ENCODE measurements at regions not wholly inside any gene's neighbourhood (a gene's known extent, or its start where the extent isn't known, plus 50 kb on each side); places are given as distances from the start of the nearest gene placed in this dataset.

DNA sequence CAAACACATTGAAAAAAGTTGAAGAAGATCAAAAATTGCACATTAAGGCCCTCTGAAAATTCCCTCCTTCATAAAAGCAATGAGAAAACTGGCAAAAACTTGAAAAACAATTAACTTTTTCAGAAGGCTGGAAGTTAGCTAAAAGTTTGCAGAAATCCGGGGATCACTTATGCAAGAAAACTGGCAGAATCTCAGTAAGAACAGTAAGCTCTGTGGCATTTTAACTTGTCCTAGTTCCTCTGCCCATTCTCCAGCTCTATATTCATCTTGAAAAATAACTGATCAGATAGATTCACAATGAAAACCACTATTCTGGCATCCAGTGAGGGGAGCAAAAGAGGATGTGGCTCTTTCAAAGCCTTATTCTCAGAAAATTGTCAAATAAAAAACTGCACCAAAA is 566.8 kb downstream of the NTRK3 start:
- DNase-seq (no peak), ATAC-seq (no peak)
- WGBS, 3 donors, result 76 to 88% (median 86%) methylated on average over 1 of the region's 1 CpG
- Histone ChIP-seq H3K27me3 (ENCODE audit: insufficient read depth in 3 of 3, low read length in 2 of 3) (no peaks in the 10 kb centered on the region), H3K4me3 (no peak overlapping the region), H3K4me1 (no peaks in the 10 kb centered on the region), H3K9me3 (no peaks in the 10 kb centered on the region), H3K36me3 (ENCODE audit: insufficient read depth in 1 of 2, low read depth in 1 of 2) (no peaks in the 10 kb centered on the region), H3K27ac (no peak overlapping the region)
- TF ChIP-seq CTCF (IDR thresholded peaks at IDR 0.05), result no peak
- intact Hi-C loops (cut with DNase I), result no loop called here

GRCh38 chr15:87687523-87687870 is 569.0 kb downstream of the NTRK3 start:
- Histone ChIP-seq H3K27ac (no peak overlapping the region), H3K27me3 (ENCODE audit: insufficient read depth in 3 of 3, low read length in 2 of 3) (no peaks in the 10 kb centered on the region), H3K36me3 (ENCODE audit: insufficient read depth in 1 of 2, low read depth in 1 of 2) (no peaks in the 10 kb centered on the region), H3K9me3 (no peaks in the 10 kb centered on the region), H3K4me1 (no peaks in the 10 kb centered on the region), H3K4me3 (no peak overlapping the region)
- 86 to 94% (median 90%) methylated on average over 7 of the region's 7 CpGs for WGBS, 3 donors
- TF ChIP-seq CTCF (IDR thresholded peaks at IDR 0.05), result no peak
- DNase-seq (no peak), ATAC-seq (no peak)
- intact Hi-C loops (cut with DNase I), result no loop called here

DNA sequence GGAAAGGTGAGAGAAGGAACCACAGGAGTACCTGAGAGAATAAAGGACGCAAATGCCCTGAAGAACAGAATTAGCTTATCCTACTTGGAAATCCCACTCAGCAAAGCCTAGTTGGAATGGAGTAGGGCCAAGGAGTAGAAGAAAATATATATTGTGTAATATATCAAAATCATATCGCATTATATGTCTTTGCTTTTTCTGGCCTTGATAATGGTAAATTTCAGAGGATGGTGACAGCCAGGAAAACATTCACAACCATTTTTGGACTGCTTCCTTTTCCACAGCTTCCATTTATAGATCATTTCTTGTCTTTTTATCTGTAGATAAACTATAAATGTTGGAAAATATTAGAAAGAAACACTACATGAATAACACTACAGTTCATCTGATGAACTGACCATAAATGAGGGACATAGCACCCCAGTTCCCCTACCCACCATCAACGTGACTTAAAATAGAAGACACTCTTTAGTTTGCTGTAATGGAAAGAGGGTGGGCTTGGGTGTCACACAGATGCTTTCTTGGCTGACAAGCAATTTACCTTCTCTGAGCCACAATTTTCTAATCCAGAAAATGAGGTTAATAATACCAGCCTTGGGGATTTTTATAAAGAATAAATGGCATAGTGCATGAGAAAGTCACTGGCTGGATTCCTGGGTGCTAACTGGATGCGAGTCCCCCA is 569.6 kb downstream of the NTRK3 start:
- 86 to 95% (median 89%) methylated on average over 4 of the region's 4 CpGs for WGBS, 3 donors
- no peaks in the 10 kb centered on the region for H3K36me3 ChIP-seq (ENCODE audit: insufficient read depth in 1 of 2, low read depth in 1 of 2)
- no peaks in the 10 kb centered on the region for H3K4me1 ChIP-seq
- H3K27ac ChIP-seq, result no peak overlapping the region
- intact Hi-C loops (cut with DNase I), result no loop called here
- DNase-seq (no peak), ATAC-seq (no peak)
- TF ChIP-seq CTCF (IDR thresholded peaks at IDR 0.05), result no peak
- H3K27me3 ChIP-seq (ENCODE audit: insufficient read depth in 3 of 3, low read length in 2 of 3), result no peaks in the 10 kb centered on the region
- H3K4me3 ChIP-seq, result no peak overlapping the region
- H3K9me3 ChIP-seq, result no peaks in the 10 kb centered on the region

DNA sequence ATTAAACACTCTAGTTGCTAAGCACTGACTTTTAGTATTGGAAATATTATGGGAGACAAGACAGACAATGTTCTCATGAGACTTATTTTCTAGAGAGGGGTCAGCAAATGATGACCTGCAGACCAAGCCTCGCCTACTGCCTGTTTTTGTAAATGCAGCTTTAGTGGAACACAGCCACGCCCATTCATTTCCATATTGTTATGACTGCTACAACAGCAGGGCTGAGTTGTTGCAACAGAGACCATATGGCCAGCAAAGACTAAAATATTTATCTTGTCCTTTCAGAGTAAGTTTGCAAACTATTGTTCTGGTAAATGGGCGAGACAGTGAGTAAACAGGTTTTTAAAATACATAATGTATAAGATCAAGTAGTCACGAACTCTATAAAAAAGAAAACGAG is 570.2 kb downstream of the NTRK3 start:
- intact Hi-C loops (cut with DNase I), result no loop called here

More for the DNA sequence above, 570.2 kb downstream of the NTRK3 start:
- no peaks in the 10 kb centered on the region for H3K27me3 ChIP-seq (ENCODE audit: insufficient read depth in 3 of 3, low read length in 2 of 3)
- H3K36me3 ChIP-seq (ENCODE audit: insufficient read depth in 1 of 2, low read depth in 1 of 2), result no peaks in the 10 kb centered on the region
- no peak overlapping the region for H3K4me3 ChIP-seq
- 77 to 84% (median 79%) methylated on average over 5 of the region's 5 CpGs for WGBS, 3 donors
- no peaks in the 10 kb centered on the region for H3K9me3 ChIP-seq
- H3K4me1 ChIP-seq, result no peaks in the 10 kb centered on the region
- H3K27ac ChIP-seq, result no peak overlapping the region
- DNase-seq (no peak), ATAC-seq (no peak)
- TF ChIP-seq CTCF (IDR thresholded peaks at IDR 0.05), result no peak

Measured in psoas muscle (tissue), 7 donors.